OCI-LY7 (cell line): ENCODE measurements at regions not wholly inside any gene's neighbourhood (a gene's known extent, or its start where the extent isn't known, plus 50 kb on each side); places are given as distances from the start of the nearest gene placed in this dataset.

Experiments used
- BruUV-seq: library from RNA; stranded (reverse); fragments of 400-500 nt; replicated peaks from 2 replicates; lab custom pipeline; 2021; lab: Mats Ljungman, UMichigan
- CTCF ChIA-PET: fragments of 300-600 bp; sonication (Branson Sonifier 250); formaldehyde crosslinking; loops from one replicate; lab custom pipeline; 2022; ENCODE audit warnings: antibody characterized with exemption; ENCODE audit not compliant: unreplicated experiment; lab: Charles Lee
- POLR2A ChIA-PET: fragments of 300-600 bp; sonication (Branson Sonifier 250); formaldehyde crosslinking; loops from one replicate; lab custom pipeline; 2022; ENCODE audit warnings: antibody characterized with exemption; lab: Charles Lee
- DNase-seq: peaks from one replicate; pipeline ENCODE4 v3.0.0-alpha.2; 2015; ENCODE audit warnings: low spot score
- H2AFZ ChIP-seq: fragments of 200-600 bp; sonication (generic), shearing (Covaris generic); 2 replicates; pipeline ENCODE4 v1.6.1; 2014; ENCODE audit warnings: mild to moderate bottlenecking, antibody characterized with exemption, low read length, moderate library complexity
- H3K27ac ChIP-seq: fragments of 200-600 bp; sonication (generic); 2 replicates; pipeline ENCODE4 v1.5.1; 2014; ENCODE audit warnings: mixed run types, low read depth, mild to moderate bottlenecking, moderate library complexity, low read length, inconsistent platforms; ENCODE audit not compliant: poor library complexity, severe bottlenecking
- H3K36me3 ChIP-seq: fragments of 200-600 bp; sonication (generic); 2 replicates; pipeline ENCODE4 v1.6.1; 2014; ENCODE audit warnings: mild to moderate bottlenecking, antibody characterized with exemption, low read length, moderate library complexity, mixed read lengths; ENCODE audit not compliant: insufficient read depth
- H3K4me1 ChIP-seq: fragments of 200-600 bp; sonication (generic); 2 replicates; pipeline ENCODE4 v1.5.1; 2014; ENCODE audit warnings: mild to moderate bottlenecking, low read length; ENCODE audit not compliant: insufficient read depth, poor library complexity, severe bottlenecking
- H3K4me2 ChIP-seq: fragments of 200-600 bp; sonication (generic); 2 replicates; pipeline ENCODE4 v1.6.1; 2014; ENCODE audit warnings: mild to moderate bottlenecking, low read length
- H3K4me3 ChIP-seq: fragments of 200-600 bp; sonication (generic); 2 replicates; pipeline ENCODE4 v1.5.1; 2014; ENCODE audit warnings: mild to moderate bottlenecking, low read depth, low read length; ENCODE audit not compliant: poor library complexity, severe bottlenecking
- H3K79me2 ChIP-seq: fragments of 200-600 bp; sonication (generic); 2 replicates; pipeline ENCODE4 v1.6.1; 2016; ENCODE audit warnings: low read depth, mild to moderate bottlenecking, low read length, moderate library complexity, mixed read lengths; ENCODE audit not compliant: insufficient read depth
- H3K9me2 ChIP-seq: fragments of 200-600 bp; sonication (generic); 2 replicates; pipeline ENCODE4 v1.6.1; 2016; ENCODE audit warnings: mild to moderate bottlenecking, low read length, mixed read lengths; ENCODE audit not compliant: insufficient read depth
- H3K9me3 ChIP-seq: fragments of 200-600 bp; sonication (generic); 2 replicates; pipeline ENCODE4 v1.6.1; 2014; ENCODE audit warnings: mild to moderate bottlenecking, mixed run types, low read length, mixed read lengths
- H4K20me1 ChIP-seq: fragments of 200-600 bp; sonication (generic); 2 replicates; pipeline ENCODE4 v1.6.1; 2014; ENCODE audit warnings: mild to moderate bottlenecking, antibody characterized with exemption, low read length, moderate library complexity, mixed read lengths; ENCODE audit not compliant: insufficient read depth
- CTCF ChIP-seq: fragments of 200-600 bp; sonication (generic); conservative IDR thresholded peaks from 2 replicates; pipeline ENCODE4 v1.5.1; 2014; ENCODE audit warnings: mild to moderate bottlenecking, antibody characterized with exemption, low read length, moderate library complexity, mixed read lengths
- EZH2phosphoT487 ChIP-seq: fragments of 200-600 bp; sonication (generic); IDR thresholded peaks from 2 replicates; pipeline ENCODE4 v1.6.1; 2018; ENCODE audit warnings: low read depth, borderline replicate concordance, mild to moderate bottlenecking, mixed run types, antibody characterized with exemption, low read length, moderate library complexity, mixed read lengths
- intact Hi-C: fragments of 100-400 bp; cut with micrococcal nuclease; formaldehyde crosslinking; loops from one replicate; pipeline ENCODE4 v1.10.0; 2022; ENCODE audit not compliant: unreplicated experiment

GRCh38 chr2:163247156-163247846 is 408.7 kb upstream of the KCNH7 start:
- Histone ChIP-seq H3K79me2 (no peaks in the 10 kb centered on the region), H3K4me3 (no peak overlapping the region), H3K27ac (no peak overlapping the region), H3K4me1 (no peaks in the 10 kb centered on the region), H3K36me3 (no peaks in the 10 kb centered on the region), H2AFZ (no peak overlapping the region), H4K20me1 (no peaks in the 10 kb centered on the region), H3K9me2 (no peaks in the 10 kb centered on the region), H3K9me3 (no peaks in the 10 kb centered on the region), H3K4me2 (no peak overlapping the region)
- TF ChIP-seq CTCF, result no peak
- no peak for TF ChIP-seq EZH2phosphoT487
- ChIA-PET CTCF (interaction anchor here (0.5 kb wide), 1 partner anchor 23 kb away, joined by 3 read pairs; no protein-coding TSS in a partner anchor), POLR2A (interaction anchor here (0.6 kb wide), 2 partner anchors 459 to 788 kb away, joined by 3 read pairs; no protein-coding TSS in a partner anchor)
- DNase-seq, result no peak
- intact Hi-C loops, result no loop called here
- no TSS peak for BruUV-seq

GRCh38 chr2:163246135-163246534 is 407.6 kb upstream of the KCNH7 start:
- Histone ChIP-seq H3K36me3 (no peaks in the 10 kb centered on the region), H3K4me3 (no peak overlapping the region), H3K9me3 (no peaks in the 10 kb centered on the region), H3K27ac (no peak overlapping the region), H3K79me2 (no peaks in the 10 kb centered on the region), H3K9me2 (no peaks in the 10 kb centered on the region), H4K20me1 (no peaks in the 10 kb centered on the region), H2AFZ (no peak overlapping the region), H3K4me1 (no peaks in the 10 kb centered on the region), H3K4me2 (no peak overlapping the region)
- no peak for TF ChIP-seq EZH2phosphoT487
- no peak for TF ChIP-seq CTCF
- ChIA-PET CTCF (no interaction called here), POLR2A (interaction anchor here (0.9 kb wide), 1 partner anchor 12 kb away, joined by 3 read pairs; no protein-coding TSS in a partner anchor)
- no TSS peak for BruUV-seq
- DNase-seq, result no peak
- intact Hi-C loops, result no loop called here

GRCh38 chr2:163236553-163236952 is 398.0 kb upstream of the KCNH7 start:
- intact Hi-C loops, result no loop called here
- H3K9me3 ChIP-seq, result no peaks in the 10 kb centered on the region
- H3K27ac ChIP-seq, result no peak overlapping the region
- H3K4me1 ChIP-seq, result no peaks in the 10 kb centered on the region
- no peak overlapping the region for H2AFZ ChIP-seq
- H3K36me3 ChIP-seq, result no peaks in the 10 kb centered on the region
- H3K9me2 ChIP-seq, result no peaks in the 10 kb centered on the region
- ChIA-PET POLR2A (no interaction called here), CTCF (no interaction called here)
- H3K79me2 ChIP-seq, result no peaks in the 10 kb centered on the region
- H4K20me1 ChIP-seq, result no peaks in the 10 kb centered on the region
- DNase-seq, result no peak
- H3K4me2 ChIP-seq, result no peak overlapping the region
- no peak overlapping the region for H3K4me3 ChIP-seq
- no TSS peak for BruUV-seq
- TF ChIP-seq CTCF (no peak), EZH2phosphoT487 (no peak)
